Pancreas (tissue), 10 donors: ENCODE measurements at regions not wholly inside any gene's neighbourhood (a gene's known extent, or its start where the extent isn't known, plus 50 kb on each side); places are given as distances from the start of the nearest gene placed in this dataset.
"Not testable (repeated sequence)": the region's sequence is repeated elsewhere in the genome, so short reads cannot be mapped to it uniquely, and the experiment has no call there.

Experiments
- ATAC-seq, 4 donors: fragments of 200-7000 bp; cut with Tn5 transposase; one replicate each; pipeline versions ENCODE4 v1.8.0 to v1.9.1; 2020; ENCODE audit warnings: mild to moderate bottlenecking in 4 of 4, moderate library complexity in 4 of 4
- DNase-seq, 6 donors: peaks; one replicate each; pipeline ENCODE4 v3.0.0-alpha.2; 2020
- FAIRE-seq: peaks from 2 replicates; lab custom pipeline; 2012; peaks lifted over from hg19 to GRCh38; lab: Jason Lieb, UNC
- H3K27ac ChIP-seq, 4 donors: fragments of 200-600 bp; sonication (generic); 1 replicate in 3 of 4; 2 replicates in 1 of 4; pipeline versions ENCODE4 v1.5.0 to v1.8.0; 2020
- H3K27me3 ChIP-seq, 4 donors: fragments of 200-600 bp; one replicate each; pipeline ENCODE4 v1.8.0; 2021
- H3K36me3 ChIP-seq, 3 donors: fragments of 200-600 bp; sonication (generic) in 1 of 3; one replicate each; pipeline versions ENCODE4 v1.5.0 to v1.8.0; 2020 to 2021
- H3K4me1 ChIP-seq, 3 donors: fragments of 200-600 bp; one replicate each; pipeline ENCODE4 v1.8.0; 2021
- H3K4me3 ChIP-seq, 4 donors: fragments of 200-600 bp; sonication (generic) in 2 of 4; one replicate each; pipeline versions ENCODE4 v1.5.0 to v1.8.0; 2020 to 2021
- H3K9me3 ChIP-seq, 4 donors: fragments of 200-600 bp; one replicate each; pipeline ENCODE4 v1.8.0; 2021
- CTCF ChIP-seq, 4 donors: fragments of 200-600 bp; sonication (generic) in 3 of 4; IDR thresholded peaks; one replicate each; pipeline versions ENCODE4 v1.5.0 to v1.8.0; 2021; ENCODE audit warnings: antibody characterized with exemption in 4 of 4
- WGBS, 2 donors: extraction: QIAGEN DNeasy Blood & Tissue Kit; methylation state at CpG; one replicate each; pipeline ENCODE4 v1.1.7; 2013; 5-methylcytosine and 5-hydroxymethylcytosine counted together
- intact Hi-C, 3 donors: fragments of 100-400 bp; cut with DNase I; formaldehyde crosslinking; loops; one replicate each; pipeline versions ENCODE4 v1.11.1 to v1.14.2; 2022
- donor health status: healthy with polysubstance abuse.
- donor health status: DM: no; HTN: no; CAD: no; lungs with moderate emphysema.
- donor health status: DM: no; HTN: no; CAD: no.
- donor health status: control.
- donor health status: control.
- donor health status: Bipolar disorder and iron deficiency.
- donor health status: DM: yes; HTN: yes; CAD: no.
- donor health status: DM: no; HTN: no; CAD: no.
- donor health status: DM: no; HTN: no; CAD: no.
- donor health status: DM: yes; HTN: yes; CAD: no.

GRCh38 chr7:123271856-123272255 lies 72.1 kb upstream of the SLC13A1 start:
- Histone ChIP-seq H3K27me3 (no peaks in the 10 kb centered on the region), H3K27ac (no peak overlapping the region), H3K4me1 (no peaks in the 10 kb centered on the region), H3K9me3 (no peaks in the 10 kb centered on the region), H3K4me3 (no peak overlapping the region), H3K36me3 (no peaks in the 10 kb centered on the region)
- no peak for FAIRE-seq
- WGBS, 2 donors, result 93 to 94% methylated on average over 2 of the region's 2 CpGs
- intact Hi-C loops, result no loop called here
- ATAC-seq, result no peak
- no peak for DNase-seq
- TF ChIP-seq CTCF (IDR thresholded peaks at IDR 0.05), result no peak

GRCh38 chr7:123271231-123271630 lies 71.5 kb upstream of the SLC13A1 start:
- intact Hi-C loops, result no loop called here
- no peaks in the 10 kb centered on the region for H3K4me1 ChIP-seq
- ATAC-seq, result no peak

GRCh38 chr7:123270570-123270969 lies 70.8 kb upstream of the SLC13A1 start:
- no peak for ATAC-seq
- no peak for DNase-seq
- Histone ChIP-seq H3K27me3 (no peaks in the 10 kb centered on the region), H3K4me3 (no peak overlapping the region), H3K36me3 (no peaks in the 10 kb centered on the region), H3K9me3 (no peaks in the 10 kb centered on the region), H3K4me1 (no peaks in the 10 kb centered on the region), H3K27ac (no peak overlapping the region)
- intact Hi-C loops, result no loop called here
- whole genome bisulfite sequencing, 2 donors, result 54 to 76% methylated on average over 1 of the region's 1 CpG
- TF ChIP-seq CTCF (IDR thresholded peaks at IDR 0.05), result no peak
- no peak for FAIRE-seq

More at GRCh38 chr7:123271231-123271630, 71.5 kb upstream of the SLC13A1 start:
- DNase-seq (no peak), FAIRE-seq (no peak)
- no peaks in the 10 kb centered on the region for H3K9me3 ChIP-seq
- no peak for TF ChIP-seq CTCF (IDR thresholded peaks at IDR 0.05)
- H3K36me3 ChIP-seq, result no peaks in the 10 kb centered on the region
- 54 to 68% methylated on average over 3 of the region's 3 CpGs for WGBS, 2 donors
- H3K27me3 ChIP-seq, result no peaks in the 10 kb centered on the region
- H3K4me3 ChIP-seq, result no peak overlapping the region
- no peak overlapping the region for H3K27ac ChIP-seq

GRCh38 chr7:123265853-123266252 lies 66.1 kb upstream of the SLC13A1 start:
- ATAC-seq (no peak), FAIRE-seq (no peak), DNase-seq (no peak)
- Histone ChIP-seq H3K9me3 (no peaks in the 10 kb centered on the region), H3K4me3 (no peak overlapping the region), H3K4me1 (no peaks in the 10 kb centered on the region), H3K27me3 (no peaks in the 10 kb centered on the region), H3K27ac (no peak overlapping the region), H3K36me3 (no peaks in the 10 kb centered on the region)
- 94 to 97% methylated on average over 1 of the region's 1 CpG for WGBS, 2 donors
- TF ChIP-seq CTCF (IDR thresholded peaks at IDR 0.05), result no peak
- intact Hi-C loops, result no loop called here

GRCh38 chr7:123264820-123265219 lies 65.1 kb upstream of the SLC13A1 start:
- H3K9me3 ChIP-seq, H3K4me3 ChIP-seq, H3K27me3 ChIP-seq, H3K36me3 ChIP-seq, H3K4me1 ChIP-seq, H3K27ac ChIP-seq, FAIRE-seq, DNase-seq, intact Hi-C loops, ATAC-seq: not testable (repeated sequence)
- 53 to 64% methylated on average over 1 of the region's 1 CpG for WGBS, 2 donors
